HepG2 (cell line): ENCODE measurements at regions not wholly inside any gene's neighbourhood (a gene's known extent, or its start where the extent isn't known, plus 50 kb on each side); places are given as distances from the start of the nearest gene placed in this dataset.

Experiments used
- ATF2 ChIP-seq: sonication (generic); formaldehyde crosslinking; IDR thresholded peaks from 2 replicates; pipeline ENCODE4 v1.4.0; 2020; ENCODE audit warnings: missing genetic modification reagents
- CTCF ChIP-seq: sonication (generic); formaldehyde crosslinking; IDR thresholded peaks from 2 replicates; pipeline ENCODE4 v1.5.0; 2020; ENCODE audit warnings: mild to moderate bottlenecking, missing genetic modification reagents, moderate library complexity
- EZH2 ChIP-seq: conservative IDR thresholded peaks from 2 replicates; pipeline ENCODE4 v1.6.1; 2012; ENCODE audit warnings: mild to moderate bottlenecking, low read depth, low read length, moderate library complexity
- GABPA ChIP-seq, 2 experiments: IDR thresholded peaks; 2 replicates each; pipeline ENCODE4 v1.6.1; 2011 to 2016; ENCODE audit warnings: low read depth in 2 of 2, low read length in 1 of 2, missing biosample characterization in 1 of 2, missing genetic modification characterization in 1 of 2
- MXI1 ChIP-seq: IDR thresholded peaks from 3 replicates; pipeline ENCODE4 v1.6.1; 2012; ENCODE audit warnings: low read depth, low read length, inconsistent platforms, borderline replicate concordance
- POLR2A ChIP-seq, 2 experiments: IDR thresholded peaks; 2 replicates each; pipeline ENCODE4 v1.6.1; 2011; ENCODE audit warnings: low read depth in 2 of 2, low read length in 2 of 2, mild to moderate bottlenecking in 1 of 2, moderate library complexity in 1 of 2; ENCODE audit not compliant: insufficient read depth in 1 of 2
- SKI ChIP-seq: fragments of 450-650 bp; IDR thresholded peaks from one replicate; pipeline ENCODE4 v1.6.1; 2018; ENCODE audit warnings: mild to moderate bottlenecking; ENCODE audit not compliant: partially characterized antibody
- TAF1 ChIP-seq: sonication (generic); formaldehyde crosslinking; IDR thresholded peaks from 2 replicates; pipeline ENCODE4 v1.4.0; 2020; ENCODE audit warnings: missing genetic modification reagents
- ZBTB42 ChIP-seq: sonication (generic); formaldehyde crosslinking; IDR thresholded peaks from 2 replicates; pipeline ENCODE4 v1.5.0; 2020; ENCODE audit warnings: mild to moderate bottlenecking, missing genetic modification reagents
- ZBTB44 ChIP-seq: sonication (generic); formaldehyde crosslinking; IDR thresholded peaks from 2 replicates; pipeline ENCODE4 v1.4.0; 2020; ENCODE audit warnings: missing genetic modification reagents
- ZHX1 ChIP-seq: sonication (generic); formaldehyde crosslinking; IDR thresholded peaks from 2 replicates; pipeline ENCODE4 v1.8.1; 2022; ENCODE audit warnings: low read depth, mild to moderate bottlenecking, missing genetic modification reagents
- ZNF235 ChIP-seq: sonication (generic); formaldehyde crosslinking; IDR thresholded peaks from 2 replicates; pipeline ENCODE4 v1.8.1; 2023; ENCODE audit warnings: mild to moderate bottlenecking, missing genetic modification reagents, borderline replicate concordance
- ZNF614 ChIP-seq: IDR thresholded peaks from 2 replicates; pipeline ENCODE4 v1.6.1; 2018; ENCODE audit warnings: missing biosample characterization, missing genetic modification reagents, inconsistent platforms, borderline replicate concordance
- ZNF75D ChIP-seq: sonication (generic); formaldehyde crosslinking; IDR thresholded peaks from 2 replicates; pipeline ENCODE4 v1.8.1; 2023; ENCODE audit warnings: missing genetic modification reagents, mild to moderate bottlenecking, borderline replicate concordance

GRCh38 chr18:22296304-22296703 lies 121.4 kb downstream of the CTAGE1 start:
- TF ChIP-seq GABPA (IDR thresholded peaks at IDR 0.05; ENCODE audit: low read depth, low read length) (no peak), GABPA (CRISPR knock-in tag; IDR thresholded peaks at IDR 0.05; ENCODE audit: low read depth) (no peak), CTCF (CRISPR knock-in tag) (no peak), TAF1 (CRISPR knock-in tag) (no peak), POLR2A (IDR thresholded peaks at IDR 0.05; ENCODE audit: insufficient read depth in 1 of 2, low read depth in 2 of 2, low read length in 2 of 2) (no peak), ZBTB44 (CRISPR knock-in tag) (no peak), EZH2 (no peak), ZHX1 (CRISPR knock-in tag) (no peak), ZNF614 (CRISPR knock-in tag) (no peak), ZNF235 (no peak), ZNF75D (CRISPR knock-in tag) (no peak), ZBTB42 (CRISPR knock-in tag) (no peak), ATF2 (CRISPR knock-in tag) (no peak), MXI1 (no peak), SKI (no peak)
